ENCODE measurements at regions not wholly inside any gene's neighbourhood (a gene's known extent, or its start where the extent isn't known, plus 50 kb on each side); places are given as distances from the start of the nearest gene placed in this dataset.

DNA sequence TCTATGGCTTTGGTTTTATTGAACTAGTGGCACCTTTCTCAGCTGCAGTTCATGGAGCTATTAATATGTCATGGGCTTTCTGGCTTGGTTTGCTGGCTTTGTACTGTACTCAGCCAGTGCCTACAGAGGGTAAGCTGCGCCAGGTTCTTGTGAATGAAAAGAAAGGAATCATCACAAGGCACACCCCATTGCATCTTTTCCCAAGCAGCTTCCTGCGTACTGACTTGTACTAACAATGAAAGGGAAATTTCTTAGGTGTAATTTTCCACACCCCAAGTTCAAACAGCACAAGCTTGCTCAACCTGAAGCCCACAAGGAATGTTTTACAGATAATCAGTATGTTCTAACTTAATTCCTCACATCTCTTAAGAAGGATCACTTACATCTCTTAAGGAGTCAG is 78.0 kb upstream of the TNFSF18 start:
- DNase-seq (ENCODE audit: low spot score): no peak
- intact Hi-C loops (cut with DNase I): loop anchor here (10.0 kb wide), 1 partner anchor 194 kb away; no protein-coding TSS in a partner anchor

- intact Hi-C loops (cut with DNase I): loop anchor here (10.0 kb wide), 1 partner anchor 193 kb away; no protein-coding TSS in a partner anchor
- no peak for DNase-seq (ENCODE audit: low spot score)
Observed at GRCh38 chr1:173127369-173128307, 76.9 kb upstream of the TNFSF18 start.

- DNase-seq (ENCODE audit: low spot score): no peak
- intact Hi-C loops (cut with DNase I): loop anchor here (10.0 kb wide), 1 partner anchor 192 kb away; no protein-coding TSS in a partner anchor
Observed at GRCh38 chr1:173126421-173126820, 75.7 kb upstream of the TNFSF18 start.

DNA sequence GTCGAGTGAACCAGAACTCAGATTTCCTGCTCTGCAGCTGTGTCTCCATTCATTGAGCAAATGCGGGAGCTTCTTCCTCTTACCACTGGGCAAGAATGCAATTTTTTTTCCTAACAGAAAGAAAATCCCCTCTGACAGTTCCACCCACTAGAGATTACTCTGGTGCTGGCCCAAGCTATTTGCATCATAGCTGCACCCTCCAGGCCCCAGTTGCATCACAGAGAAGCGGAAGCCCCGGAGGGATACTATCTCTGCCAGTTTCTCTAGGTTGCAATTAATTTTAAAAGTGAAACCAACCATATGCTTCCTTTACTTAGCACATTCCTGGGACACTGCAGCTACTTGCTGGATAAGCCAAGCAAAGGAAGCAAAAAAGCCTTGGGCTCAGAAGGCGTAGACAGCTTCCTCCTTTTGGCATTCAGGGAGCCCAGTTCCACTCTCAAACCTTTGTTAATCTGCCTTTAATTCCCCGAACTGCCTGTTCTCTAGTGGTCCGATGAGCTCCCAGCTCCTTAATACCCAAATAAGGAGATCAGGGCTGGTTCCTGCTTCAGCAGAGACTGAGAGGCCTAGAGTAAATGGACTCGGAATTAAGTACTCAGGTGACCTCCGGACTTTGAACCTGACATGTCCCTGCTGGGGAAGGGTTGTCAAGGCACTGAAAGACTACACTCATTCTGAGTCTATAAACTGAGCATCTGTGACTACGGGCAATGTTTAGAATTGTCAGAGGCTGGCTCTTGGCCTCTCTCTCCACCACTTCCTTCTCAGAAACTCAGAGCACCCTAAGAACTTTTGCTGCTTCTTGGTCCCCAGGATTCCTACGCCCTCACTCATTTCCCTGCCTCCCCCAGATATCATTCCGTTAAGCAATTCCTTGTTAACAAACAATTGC is 72.5 kb upstream of the TNFSF18 start:
- intact Hi-C loops (cut with DNase I): loop anchor here (10.0 kb wide), 1 partner anchor 188 kb away; no protein-coding TSS in a partner anchor
- DNase-seq (ENCODE audit: low spot score): peak; percentile 82

GRCh38 chr1:173122344-173122935 is 71.7 kb upstream of the TNFSF18 start:
- intact Hi-C loops (cut with DNase I): loop anchor here (10.0 kb wide), 1 partner anchor 188 kb away; no protein-coding TSS in a partner anchor

DNA sequence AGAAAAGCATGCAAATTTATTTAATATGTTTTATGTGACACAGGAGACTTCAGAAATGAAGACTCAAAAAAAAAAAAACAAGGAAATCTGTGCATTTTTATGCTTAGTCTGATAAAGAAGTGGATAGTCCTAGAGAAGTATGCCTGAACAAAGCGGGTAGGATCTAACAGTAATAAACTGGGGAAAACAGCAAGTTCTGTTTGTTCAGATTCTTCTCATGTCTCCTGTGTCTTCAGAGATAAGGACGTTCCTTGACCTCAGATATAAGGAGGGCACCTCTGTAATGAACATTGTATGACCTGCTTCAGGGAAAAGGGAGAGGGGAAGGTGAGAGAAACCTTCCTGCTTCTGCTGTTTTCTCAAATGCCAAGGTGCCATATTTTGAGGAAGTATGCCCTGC is 67.7 kb upstream of the TNFSF18 start:
- intact Hi-C loops (cut with DNase I): no loop called here
- no peak for DNase-seq (ENCODE audit: low spot score)

More at GRCh38 chr1:173122344-173122935, 71.7 kb upstream of the TNFSF18 start:
- DNase-seq (ENCODE audit: low spot score): no peak

- DNase-seq (ENCODE audit: low spot score): no peak
- intact Hi-C loops (cut with DNase I): no loop called here
Observed at GRCh38 chr1:173117761-173118160, 67.0 kb upstream of the TNFSF18 start.

- no peak for DNase-seq (ENCODE audit: low spot score)
- intact Hi-C loops (cut with DNase I): no loop called here
Observed at GRCh38 chr1:173117108-173117633, 66.4 kb upstream of the TNFSF18 start.

DNA sequence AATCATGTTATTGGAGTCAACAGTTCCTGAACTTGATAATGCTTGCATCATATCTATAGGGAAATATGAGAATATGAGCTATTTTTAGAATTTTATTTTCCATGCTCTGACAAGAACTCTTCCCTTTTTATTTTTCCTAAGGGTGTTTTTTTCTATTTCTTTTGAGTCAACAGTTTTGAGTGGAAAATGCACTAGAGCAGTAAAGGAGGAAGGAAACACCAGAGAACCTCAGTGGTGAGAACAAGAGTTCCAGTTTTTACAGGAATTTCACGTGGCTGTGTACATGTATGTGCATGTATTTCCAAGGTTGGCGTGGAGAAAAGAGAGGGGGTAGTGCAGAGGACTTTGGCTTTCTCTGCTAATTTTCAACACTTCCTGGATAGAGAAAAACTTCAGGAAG is 63.6 kb upstream of the TNFSF18 start:
- no peak for DNase-seq (ENCODE audit: low spot score)
- intact Hi-C loops (cut with DNase I): no loop called here

DNA sequence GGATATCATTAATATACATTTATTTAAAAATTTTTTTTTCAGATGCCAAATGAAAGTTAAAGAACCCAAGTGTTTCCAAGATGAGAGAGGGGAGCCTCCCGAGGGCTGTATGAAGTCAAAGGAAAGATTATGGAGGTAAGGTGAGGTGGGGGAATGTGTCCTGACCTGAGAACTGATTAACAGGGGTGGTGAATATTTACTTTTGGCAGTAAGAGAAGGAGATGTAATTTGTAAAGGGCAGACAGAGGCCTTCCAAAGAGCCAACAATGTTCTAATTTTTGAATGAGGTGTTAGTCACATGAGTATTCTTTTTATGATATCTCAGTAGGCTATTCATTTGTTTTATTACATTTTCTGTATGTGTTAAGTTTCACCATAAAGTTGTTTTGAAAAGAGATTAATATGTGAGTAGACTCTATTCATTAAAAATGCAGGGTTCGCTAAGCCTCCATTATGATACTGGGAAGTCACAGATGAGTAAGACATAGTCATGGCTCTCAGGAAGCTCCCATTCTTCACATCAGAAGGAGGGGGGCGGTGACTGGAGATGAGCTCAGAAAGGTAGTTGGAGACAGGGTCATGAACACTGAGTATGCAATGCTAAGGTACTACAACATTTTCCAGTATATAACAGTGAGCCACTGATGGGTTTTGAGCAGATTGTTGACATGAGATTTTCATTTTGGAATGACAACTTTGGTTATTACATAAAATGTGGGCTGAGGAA is 62.4 kb upstream of the TNFSF18 start:
- intact Hi-C loops (cut with DNase I): no loop called here
- no peak for DNase-seq (ENCODE audit: low spot score)

DNA sequence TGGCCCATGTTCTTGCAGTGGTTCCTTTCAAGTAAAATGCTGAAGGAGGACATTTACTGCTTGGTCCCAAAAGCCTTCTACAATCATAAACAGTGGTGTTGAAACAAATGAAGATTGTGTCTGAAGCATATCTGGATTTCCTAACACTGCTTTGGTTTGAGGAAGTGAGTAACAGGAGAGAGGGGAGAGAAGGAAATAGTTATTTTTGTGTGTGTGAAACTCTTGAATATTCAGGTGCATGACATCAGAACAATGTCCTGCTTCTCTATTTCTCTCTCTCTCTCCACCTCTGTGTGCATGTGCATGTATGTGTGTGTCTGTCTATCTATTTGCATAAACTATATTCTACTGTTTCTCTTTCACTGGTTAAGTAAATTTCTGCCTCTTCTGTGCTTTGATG is 61.4 kb upstream of the TNFSF18 start:
- intact Hi-C loops (cut with DNase I): no loop called here
- DNase-seq (ENCODE audit: low spot score): no peak

- intact Hi-C loops (cut with DNase I): no loop called here
- no peak for DNase-seq (ENCODE audit: low spot score)
Observed at GRCh38 chr1:173107696-173108095, 57.0 kb upstream of the TNFSF18 start.

DNA sequence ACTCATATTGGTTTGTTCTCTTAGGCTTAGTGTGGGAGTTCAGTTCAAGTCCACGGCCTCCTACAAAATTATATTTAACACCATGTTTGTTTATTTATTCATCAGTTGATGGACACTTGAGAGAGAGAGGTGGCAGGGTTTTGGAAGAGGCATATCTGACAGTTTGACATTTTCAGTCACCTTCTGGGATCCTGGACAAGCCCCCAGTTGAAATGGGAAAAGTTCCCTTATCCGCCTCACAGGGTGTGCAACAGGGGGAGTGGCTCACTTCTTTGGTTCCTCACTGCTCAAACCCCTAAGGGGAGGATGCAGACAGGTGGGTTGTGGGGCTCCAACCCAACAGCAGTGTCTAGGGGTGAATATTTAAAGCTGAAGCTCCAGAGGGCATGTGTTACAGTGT is 52.3 kb upstream of the TNFSF18 start:
- intact Hi-C loops (cut with DNase I): no loop called here
- DNase-seq (ENCODE audit: low spot score): no peak

DNA sequence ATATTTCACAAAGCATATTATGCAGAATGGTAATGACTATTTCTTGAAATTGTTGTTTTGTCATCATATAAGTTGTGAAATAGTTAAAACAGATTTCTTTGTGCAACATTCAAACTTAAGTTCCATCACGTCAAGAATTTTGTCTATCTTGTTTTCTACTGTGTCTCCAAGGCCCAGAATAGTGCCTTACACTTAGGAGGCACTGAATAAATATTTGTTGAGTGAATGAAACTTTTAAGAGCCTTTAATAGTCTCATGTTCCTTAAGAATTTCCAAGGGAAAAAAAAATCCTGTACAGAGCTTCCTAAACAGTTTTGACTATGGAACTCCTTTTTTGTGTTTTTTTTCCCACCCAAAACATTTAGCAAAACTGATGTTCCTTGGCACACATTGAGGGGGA is 50.8 kb upstream of the TNFSF18 start:
- no peak for DNase-seq (ENCODE audit: low spot score)
- intact Hi-C loops (cut with DNase I): no loop called here

DNA sequence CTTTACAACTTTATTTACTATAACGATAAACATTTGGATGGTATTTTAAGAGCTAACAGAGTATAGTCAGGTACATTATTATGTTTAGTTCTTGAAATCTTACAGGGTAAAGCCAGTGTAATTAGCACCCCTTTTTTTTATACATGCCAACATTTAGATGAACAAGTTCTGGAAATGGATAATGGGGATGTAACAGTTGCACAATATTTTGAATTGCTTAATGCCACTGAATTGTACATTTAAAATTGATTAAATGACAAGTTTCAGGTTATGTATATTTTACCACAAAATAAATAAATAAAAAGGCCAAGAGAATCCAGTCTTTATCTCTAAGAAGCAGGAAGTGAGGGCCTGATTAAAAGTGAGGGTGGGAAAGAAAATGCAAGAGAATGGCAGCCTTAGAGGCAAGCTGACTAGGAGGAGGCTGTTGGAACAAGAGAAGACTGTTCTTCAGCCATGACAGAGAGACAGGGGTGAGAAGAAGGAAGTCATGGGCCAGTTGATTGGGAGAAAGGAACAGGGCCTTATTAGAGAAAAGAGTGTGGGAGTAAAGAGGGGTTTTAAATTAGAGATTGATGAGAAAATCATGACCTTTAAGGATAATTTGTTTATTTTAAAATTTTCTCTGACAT is 49.9 kb upstream of the TNFSF18 start:
- DNase-seq (ENCODE audit: low spot score): no peak
- intact Hi-C loops (cut with DNase I): no loop called here

Data from cardiac septum (tissue), 1 donor.